ENCODE measurements at regions not wholly inside any gene's neighbourhood (a gene's known extent, or its start where the extent isn't known, plus 50 kb on each side); places are given as distances from the start of the nearest gene placed in this dataset.
A peak's percentile ranks its signal among the peaks of the same experiment; 100 is the strongest.

GRCh38 chr3:59321881-59322540 is 272.2 kb upstream of the CFAP20DC start:
- DNase-seq (ENCODE audit: low read depth) = no peak
- no peak overlapping the region for H3K4me3 ChIP-seq (ENCODE audit: low read depth, low read length)
- TF ChIP-seq CTCF (conservative IDR thresholded peaks at IDR 0.05; ENCODE audit: low read depth, low read length) = no peak

GRCh38 chr3:59320080-59320479 is 270.3 kb upstream of the CFAP20DC start:
- DNase-seq (ENCODE audit: low read depth) = peak; percentile 13
- no peak overlapping the region for H3K4me3 ChIP-seq (ENCODE audit: low read depth, low read length)
- no peak for TF ChIP-seq CTCF (conservative IDR thresholded peaks at IDR 0.05; ENCODE audit: low read depth, low read length)

- no peak for TF ChIP-seq CTCF (conservative IDR thresholded peaks at IDR 0.05; ENCODE audit: low read depth, low read length)
- H3K4me3 ChIP-seq (ENCODE audit: low read depth, low read length) = no peak overlapping the region
- DNase-seq (ENCODE audit: low read depth) = peak; percentile 35
These were observed 269.6 kb upstream of the CFAP20DC start for GRCh38 chr3:59319442-59319841.

- TF ChIP-seq CTCF (conservative IDR thresholded peaks at IDR 0.05; ENCODE audit: low read depth, low read length) = no peak
- DNase-seq (ENCODE audit: low read depth) = peak; percentile 9
- H3K4me3 ChIP-seq (ENCODE audit: low read depth, low read length) = no peak overlapping the region
These were observed 269.1 kb upstream of the CFAP20DC start for GRCh38 chr3:59318881-59319280.

GRCh38 chr3:59317386-59317785 is 267.6 kb upstream of the CFAP20DC start:
- no peak overlapping the region for H3K4me3 ChIP-seq (ENCODE audit: low read depth, low read length)
- DNase-seq (ENCODE audit: low read depth) = no peak
- no peak for TF ChIP-seq CTCF (conservative IDR thresholded peaks at IDR 0.05; ENCODE audit: low read depth, low read length)

- DNase-seq (ENCODE audit: low read depth) = no peak
- TF ChIP-seq CTCF (conservative IDR thresholded peaks at IDR 0.05; ENCODE audit: low read depth, low read length) = no peak
- no peak overlapping the region for H3K4me3 ChIP-seq (ENCODE audit: low read depth, low read length)
These were observed 267.0 kb upstream of the CFAP20DC start for GRCh38 chr3:59316688-59317275.

- DNase-seq (ENCODE audit: low read depth) = peak; percentile 77
- no peak overlapping the region for H3K4me3 ChIP-seq (ENCODE audit: low read depth, low read length)
- peak; percentile 94 for TF ChIP-seq CTCF (conservative IDR thresholded peaks at IDR 0.05; ENCODE audit: low read depth, low read length)
These were observed 263.5 kb upstream of the CFAP20DC start for GRCh38 chr3:59313365-59313764.

Measured in choroid plexus epithelial cell (primary cell).